ENCODE measurements at regions not wholly inside any gene's neighbourhood (a gene's known extent, or its start where the extent isn't known, plus 50 kb on each side); places are given as distances from the start of the nearest gene placed in this dataset.

- no peak overlapping the region for H3K23ac ChIP-seq (ENCODE audit: insufficient read length)
- no peak overlapping the region for H2BK15ac ChIP-seq (ENCODE audit: low read length)
- H2BK12ac ChIP-seq (ENCODE audit: low read depth, low read length) = no peak overlapping the region
- no peak overlapping the region for H3K4ac ChIP-seq (replicated peaks; ENCODE audit: insufficient read length, low read depth, low read length)
- no peak overlapping the region for H4K5ac ChIP-seq (ENCODE audit: insufficient read length, low read depth, low read length)
- no peaks in the 10 kb centered on the region for H4K20me1 ChIP-seq (replicated peaks in 1 of 2; ENCODE audit: control insufficient read depth in 1 of 2, insufficient read depth in 2 of 2, low read length in 2 of 2)
- WGBS, 2 experiments (ENCODE audit: extremely low coverage in 1 of 2, insufficient coverage in 1 of 2, insufficient read length in 1 of 2, insufficient replicate concordance in 2 of 2, low coverage in 1 of 2, low lambda C conversion rate in 2 of 2, missing lambda C conversion rate in 1 of 2) = 92% methylated on average over 1 of the region's 1 CpG; no CpG with 5 or more reads in 1 of the 2 experiments
- ChIA-PET CTCF (ENCODE audit: partially characterized antibody) (interaction anchor here (0.7 kb wide), 1 partner anchor 987 kb away, joined by 5 read pairs; no protein-coding TSS in a partner anchor), POLR2A (ENCODE audit: partially characterized antibody) (no interaction called here)
- no peak overlapping the region for H3K27ac ChIP-seq (ENCODE audit: low read depth, low read length)
- no peak overlapping the region for H2BK120ac ChIP-seq (replicated peaks; ENCODE audit: low read depth, low read length)
- H2AK5ac ChIP-seq (ENCODE audit: low read depth, low read length) = no peak overlapping the region
- no peaks in the 10 kb centered on the region for H3K79me2 ChIP-seq (ENCODE audit: control insufficient read depth in 1 of 2, insufficient read depth in 2 of 2, low read length in 2 of 2)
- no peaks in the 10 kb centered on the region for H3K27me3 ChIP-seq (replicated peaks in 1 of 4; ENCODE audit: control insufficient read depth in 3 of 4, extremely low read depth in 1 of 4, insufficient read depth in 3 of 4, low read length in 3 of 4)
- H3K9ac ChIP-seq (replicated peaks in 1 of 4; ENCODE audit: extremely low read depth in 1 of 4, low read depth in 3 of 4, low read length in 3 of 4) = no peak overlapping the region
- H2BK5ac ChIP-seq (ENCODE audit: low read depth, low read length) = no peak overlapping the region
- H3K79me1 ChIP-seq (ENCODE audit: low read depth, low read length) = no peaks in the 10 kb centered on the region
- no peak overlapping the region for H4K8ac ChIP-seq (ENCODE audit: extremely low read depth, insufficient read depth, low read length)
- FAIRE-seq (no peak), DNase-seq (ENCODE audit: low read depth in 1 of 2, low spot score in 2 of 2) (no peak)
- no peaks in the 10 kb centered on the region; a peak in 1 of 4 replicates for H3K9me3 ChIP-seq (ENCODE audit: insufficient read depth in 2 of 2, low read depth in 1 of 2, low read length in 1 of 2)
- no peaks in the 10 kb centered on the region for H3K4me1 ChIP-seq (replicated peaks in 1 of 4; ENCODE audit: control insufficient read depth in 3 of 4, insufficient read depth in 4 of 4, low read length in 3 of 4)
- no peak overlapping the region for H3K4me2 ChIP-seq (ENCODE audit: insufficient read depth in 1 of 2, low read depth in 2 of 2, low read length in 2 of 2)
- H3K36me3 ChIP-seq (ENCODE audit: control insufficient read depth in 2 of 4, insufficient read depth in 4 of 4, low read length in 3 of 4) = no peaks in the 10 kb centered on the region
- no peak overlapping the region for H2BK20ac ChIP-seq (ENCODE audit: low read length)
- H3K56ac ChIP-seq (replicated peaks; ENCODE audit: insufficient read length, low read depth, low read length) = no peak overlapping the region
- no peaks in the 10 kb centered on the region for H3K23me2 ChIP-seq (ENCODE audit: low read depth, low read length)
- no peak overlapping the region for H3K4me3 ChIP-seq (ENCODE audit: extremely low read depth in 1 of 4, insufficient read depth in 2 of 4, low read depth in 3 of 4, low read length in 4 of 4)
- H3K18ac ChIP-seq (ENCODE audit: extremely low read depth, low read length) = no peak overlapping the region
- H2AFZ ChIP-seq (ENCODE audit: low read length) = no peak overlapping the region
- H3K14ac ChIP-seq (ENCODE audit: insufficient read length) = no peak overlapping the region
- no peak overlapping the region for H4K91ac ChIP-seq (replicated peaks; ENCODE audit: insufficient read length, low read length)
- TF ChIP-seq TCF12 (IDR thresholded peaks at IDR 0.05; ENCODE audit: low read depth, low read length) (no peak), SIN3A (conservative IDR thresholded peaks at IDR 0.05 in 1 of 2, IDR thresholded peaks at IDR 0.05 in 1 of 2; ENCODE audit: low read depth in 1 of 2, low read length in 2 of 2) (no peak), SP2 (IDR thresholded peaks at IDR 0.05; ENCODE audit: low read length) (no peak), SP1 (IDR thresholded peaks at IDR 0.05; ENCODE audit: low read depth, low read length) (no peak), SRF (IDR thresholded peaks at IDR 0.05; ENCODE audit: low read depth, low read length) (no peak), BCL11A (IDR thresholded peaks at IDR 0.05; ENCODE audit: low read depth in 2 of 2, low read length in 2 of 2) (no peak), NRF1 (IDR thresholded peaks at IDR 0.05; ENCODE audit: low read depth, low read length) (no peak), KDM1A (IDR thresholded peaks at IDR 0.05; ENCODE audit: borderline replicate concordance, low read length) (no peak), PHF8 (conservative IDR thresholded peaks at IDR 0.05; ENCODE audit: low read depth, low read length) (no peak)
Observed at GRCh38 chr6:92977018-92977417, 442.3 kb downstream of the EPHA7 start.

Data from H1 (cell line).